GM12873 (cell line): ENCODE measurements at regions not wholly inside any gene's neighbourhood (a gene's known extent, or its start where the extent isn't known, plus 50 kb on each side); places are given as distances from the start of the nearest gene placed in this dataset.
A peak's percentile ranks its signal among the peaks of the same experiment; 100 is the strongest.

Experiments used
- CTCF ChIP-seq: IDR thresholded peaks from 2 replicates; pipeline ENCODE4 v1.5.1; 2012; ENCODE audit warnings: low read depth, mild to moderate bottlenecking, moderate library complexity, low read length, control low read depth; ENCODE audit not compliant: insufficient read depth; ENCODE audit errors: missing control alignments

DNA sequence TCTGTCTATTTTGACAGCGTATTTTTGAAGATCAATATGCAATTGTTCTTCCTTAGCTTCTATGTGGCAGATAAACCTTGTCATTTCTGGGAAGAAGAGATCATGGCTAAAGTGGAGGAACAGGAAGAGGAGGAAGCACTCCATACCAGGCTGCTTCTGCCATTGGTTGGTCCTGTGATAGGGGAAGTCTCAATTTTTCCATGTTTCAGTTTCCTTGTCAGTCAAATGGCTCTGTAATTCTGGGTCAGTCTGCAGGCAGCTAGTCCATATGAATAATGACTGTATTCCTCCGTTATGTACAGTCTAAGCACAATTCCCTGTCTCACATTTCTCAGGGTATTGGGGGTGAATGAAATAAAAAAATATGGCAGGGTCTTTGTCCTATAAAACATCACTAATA is 277.6 kb upstream of the CXCR4 start:
- no peak for TF ChIP-seq CTCF

- TF ChIP-seq CTCF, result no peak
Measured at GRCh38 chr2:136394136-136395060, 276.4 kb upstream of the CXCR4 start.

GRCh38 chr2:136393514-136393913 is 275.6 kb upstream of the CXCR4 start:
- TF ChIP-seq CTCF, result no peak

- TF ChIP-seq CTCF, result no peak
Measured at GRCh38 chr2:136392897-136393505, 275.1 kb upstream of the CXCR4 start.

DNA sequence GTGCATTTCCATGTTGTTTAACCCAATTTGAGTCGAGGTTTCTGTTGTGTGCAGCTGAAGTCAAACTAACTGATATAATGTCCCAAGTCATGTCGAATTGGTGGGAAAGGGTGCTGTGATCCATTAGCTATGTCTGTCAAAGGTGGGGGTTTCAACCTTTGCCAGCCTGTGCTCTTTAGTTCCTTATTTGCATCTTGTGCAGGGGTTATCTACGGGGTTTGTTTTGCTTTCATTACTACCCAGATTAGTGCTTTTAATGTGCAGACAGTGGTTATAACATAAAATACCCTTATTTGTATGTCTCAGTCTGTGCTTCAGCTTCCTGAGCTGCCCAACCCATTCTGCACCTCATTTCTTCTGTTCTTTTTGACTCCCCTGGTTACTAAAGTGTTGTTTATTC is 271.9 kb upstream of the CXCR4 start:
- TF ChIP-seq CTCF, result no peak

- no peak for TF ChIP-seq CTCF
Measured at GRCh38 chr2:136386046-136386445, 268.1 kb upstream of the CXCR4 start.

DNA sequence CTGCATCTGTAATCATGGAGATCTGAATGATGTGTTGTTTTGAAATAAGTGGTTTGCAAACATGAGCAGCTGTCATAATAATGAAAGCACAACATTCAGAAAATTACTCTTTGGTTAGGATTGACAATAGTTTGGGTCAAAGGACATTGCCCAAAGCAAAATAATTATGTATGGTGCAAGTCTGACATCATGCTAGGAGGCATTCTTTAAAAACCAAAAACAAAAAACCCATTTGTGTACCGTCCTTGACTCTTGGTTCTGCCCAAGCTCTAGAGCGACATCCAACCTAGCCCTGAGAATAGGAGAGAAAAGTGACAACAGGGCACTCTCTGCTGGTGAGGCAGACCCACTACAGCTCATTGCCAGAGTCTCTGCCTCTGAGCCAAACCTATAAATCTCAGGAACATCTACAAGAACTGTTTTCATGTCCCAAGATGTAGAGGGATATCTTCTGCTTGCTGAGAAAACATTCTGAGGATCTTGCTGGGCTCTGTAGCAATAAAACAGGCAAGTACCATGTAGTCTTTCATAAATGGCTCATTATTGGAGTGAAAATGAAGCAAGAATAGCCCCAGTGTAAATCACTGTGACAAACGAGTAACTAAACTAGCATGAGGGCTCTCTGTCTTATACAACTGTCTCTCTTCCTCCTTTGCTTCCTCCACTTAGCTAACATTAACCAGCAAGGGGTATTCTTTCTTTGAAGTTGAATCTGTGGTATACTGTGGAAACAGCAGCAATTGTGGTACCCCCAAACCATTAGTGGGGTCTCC is 266.8 kb upstream of the CXCR4 start:
- peak; percentile 90 for TF ChIP-seq CTCF
